Glomerular endothelial cell (primary cell): ENCODE measurements at regions not wholly inside any gene's neighbourhood (a gene's known extent, or its start where the extent isn't known, plus 50 kb on each side); places are given as distances from the start of the nearest gene placed in this dataset.

ENCODE experiments used
- DNase-seq: peaks from one replicate; pipeline ENCODE4 v3.0.0-alpha.2; 2011; ENCODE audit warnings: low read depth, low spot score; ENCODE audit errors: extremely low read depth

DNA sequence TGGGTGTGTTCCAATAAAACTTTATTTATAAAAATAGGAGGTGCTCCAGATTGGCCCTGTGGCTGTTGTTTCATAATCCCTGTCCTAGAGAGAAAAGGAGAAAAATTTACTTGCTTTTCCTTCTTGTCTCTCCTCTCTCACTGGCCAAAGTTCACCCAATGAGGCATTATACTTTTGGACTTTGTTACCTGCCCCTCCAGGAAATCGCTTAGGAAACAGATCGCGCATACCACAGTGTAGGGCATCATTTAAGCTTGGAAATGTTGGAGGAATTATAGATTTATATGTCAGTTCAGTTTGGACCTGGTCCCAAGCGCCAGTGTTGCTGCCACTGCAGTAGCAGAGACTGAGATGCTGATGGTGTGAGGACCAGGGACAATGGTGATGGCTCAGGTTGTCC lies 337.6 kb upstream of the NR3C2 start:
- DNase-seq: no peak

- no peak for DNase-seq
These were observed 336.9 kb upstream of the NR3C2 start for GRCh38 chr4:148778980-148779675.

GRCh38 chr4:148776941-148777340 lies 334.7 kb upstream of the NR3C2 start:
- no peak for DNase-seq

- DNase-seq: no peak
These were observed 331.9 kb upstream of the NR3C2 start for GRCh38 chr4:148774134-148774533.

GRCh38 chr4:148773313-148773712 lies 331.1 kb upstream of the NR3C2 start:
- DNase-seq: no peak

- no peak for DNase-seq
These were observed 328.6 kb upstream of the NR3C2 start for GRCh38 chr4:148770848-148771247.

DNA sequence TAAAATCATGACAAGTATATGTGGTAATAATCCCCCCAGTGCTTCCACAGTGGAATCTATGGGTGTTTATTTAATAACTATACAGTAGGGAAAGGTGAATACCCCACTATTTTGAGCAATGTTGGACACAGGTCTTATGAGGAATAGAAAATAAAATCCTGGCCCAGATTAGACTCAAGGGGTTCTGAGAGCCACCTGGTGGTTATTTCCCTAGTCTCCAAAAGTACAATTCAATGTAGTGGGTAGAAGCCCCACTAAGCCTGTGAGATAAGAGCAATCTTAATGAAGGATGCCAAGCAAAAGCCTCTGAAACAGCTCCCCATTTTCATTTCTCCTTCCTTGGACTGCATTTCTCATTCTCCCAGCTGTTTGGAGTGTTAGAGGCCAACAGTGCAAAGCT lies 328.2 kb upstream of the NR3C2 start:
- DNase-seq: no peak

- DNase-seq: no peak
These were observed 322.5 kb upstream of the NR3C2 start for GRCh38 chr4:148764720-148765119.

DNA sequence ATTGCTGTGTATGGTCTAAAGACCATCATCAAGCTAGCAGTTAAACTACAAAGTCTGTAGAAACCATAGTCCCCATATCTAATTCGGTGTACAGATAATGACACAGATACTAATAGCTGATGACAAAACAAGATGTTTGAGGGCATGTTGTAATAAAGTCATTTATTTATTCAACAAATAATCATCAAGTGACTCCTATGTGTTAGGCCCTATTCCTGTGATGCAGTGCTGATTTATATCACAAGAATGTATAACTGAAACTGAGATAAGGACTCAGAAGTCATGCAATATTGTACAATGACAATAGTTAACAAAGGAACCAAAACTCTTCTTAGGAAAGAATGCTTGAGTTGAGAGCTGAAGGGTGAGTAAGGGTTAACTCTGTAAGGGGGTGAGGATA lies 315.0 kb upstream of the NR3C2 start:
- DNase-seq: no peak

GRCh38 chr4:148749403-148749802 lies 307.2 kb upstream of the NR3C2 start:
- no peak for DNase-seq

DNA sequence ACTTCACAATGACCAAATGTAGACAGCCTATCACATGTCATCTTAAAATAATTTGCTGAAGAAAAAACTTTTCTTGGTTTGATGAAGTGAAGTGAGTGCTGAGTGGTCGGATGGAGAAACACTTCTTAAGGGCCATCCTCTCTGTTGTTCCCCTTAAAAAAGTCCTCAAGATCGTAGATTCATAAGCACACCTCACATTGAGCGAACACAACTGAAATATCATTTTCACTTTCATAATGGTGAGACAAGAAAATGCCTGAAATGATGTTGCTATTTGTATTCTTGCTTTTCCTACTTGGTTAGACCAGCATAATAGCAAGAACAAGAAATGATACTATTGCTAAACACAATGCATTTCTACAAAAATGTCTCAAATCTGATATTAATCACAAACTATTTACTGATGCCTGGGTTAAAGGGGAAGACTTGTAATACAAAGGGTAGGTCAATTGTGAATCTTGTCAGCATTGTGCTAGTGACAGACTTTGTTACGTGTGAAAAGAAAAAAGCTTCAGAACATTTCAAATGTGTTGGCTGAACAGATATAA lies 305.6 kb upstream of the NR3C2 start:
- no peak for DNase-seq

DNA sequence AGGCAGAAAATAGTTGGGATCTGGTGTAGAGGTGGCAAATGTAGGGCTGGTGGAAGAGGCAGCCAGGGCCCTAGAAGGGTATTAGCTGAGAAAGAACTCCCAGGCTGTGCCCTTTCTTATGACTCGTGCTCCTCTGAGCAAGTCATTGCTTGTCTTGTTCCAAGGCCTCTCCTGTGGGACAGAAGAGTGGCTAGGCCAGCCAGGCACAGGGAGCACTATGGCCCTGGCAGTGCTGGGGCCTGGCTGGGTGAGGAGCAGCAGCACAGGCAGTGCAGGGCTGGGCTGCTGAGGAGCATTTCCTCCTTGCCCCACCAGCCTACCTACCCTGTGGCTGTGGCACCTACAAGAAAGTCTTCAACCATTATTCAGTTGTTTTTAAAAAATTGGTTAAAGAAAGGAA lies 298.5 kb upstream of the NR3C2 start:
- no peak for DNase-seq

DNA sequence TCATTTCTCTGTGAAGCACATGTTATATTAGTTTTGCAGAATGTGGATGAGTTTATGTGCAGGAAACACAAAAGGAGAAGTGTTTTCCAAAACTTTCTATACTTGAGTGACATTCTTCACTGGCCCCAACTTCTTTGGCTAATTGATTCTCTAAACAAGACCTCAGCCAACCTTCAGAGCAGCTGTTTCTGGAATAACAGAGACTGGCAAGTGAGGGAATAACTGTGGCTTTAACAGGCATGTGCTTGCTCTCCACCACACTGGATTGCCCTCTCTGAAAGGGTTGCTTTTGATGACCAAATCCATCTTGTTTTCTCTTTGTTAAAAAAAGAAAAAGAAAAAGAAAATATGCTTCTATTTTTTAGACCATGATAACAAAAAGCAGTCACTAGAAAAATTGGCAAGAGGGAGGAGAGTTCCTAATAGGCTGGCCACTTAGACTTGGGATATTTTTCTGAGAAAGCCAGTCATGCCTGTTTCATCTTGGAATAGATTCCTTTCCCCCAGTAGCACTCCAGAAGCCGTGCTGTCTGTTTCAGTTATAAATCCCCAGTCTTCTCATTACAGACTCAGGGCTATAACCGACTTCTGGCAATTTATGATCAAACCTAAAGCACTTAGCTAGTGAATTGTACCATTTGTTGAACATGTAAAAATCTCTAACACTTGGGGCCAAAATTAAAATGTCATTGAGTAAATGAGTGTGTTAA lies 295.0 kb upstream of the NR3C2 start:
- no peak for DNase-seq

GRCh38 chr4:148735432-148736155 lies 293.4 kb upstream of the NR3C2 start:
- no peak for DNase-seq

DNA sequence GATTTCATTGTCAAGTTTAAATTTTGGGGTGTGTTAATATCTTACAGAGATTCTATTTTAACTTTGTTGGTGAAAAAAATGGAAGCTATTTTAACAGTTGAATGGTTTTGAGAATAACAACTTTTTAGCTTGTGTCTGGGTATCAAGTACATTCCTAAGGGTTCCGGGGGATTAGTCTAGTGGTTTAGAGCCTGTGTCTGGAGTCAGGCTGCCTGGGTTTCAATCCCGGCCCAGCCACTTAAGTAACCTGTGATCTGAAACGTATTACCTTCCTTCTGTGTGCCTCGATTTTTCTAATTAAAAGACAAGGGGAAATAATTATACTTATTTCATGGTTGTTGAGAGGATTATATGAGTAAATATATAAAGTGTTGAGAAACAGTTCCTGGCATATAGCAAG lies 288.6 kb upstream of the NR3C2 start:
- DNase-seq: no peak

DNA sequence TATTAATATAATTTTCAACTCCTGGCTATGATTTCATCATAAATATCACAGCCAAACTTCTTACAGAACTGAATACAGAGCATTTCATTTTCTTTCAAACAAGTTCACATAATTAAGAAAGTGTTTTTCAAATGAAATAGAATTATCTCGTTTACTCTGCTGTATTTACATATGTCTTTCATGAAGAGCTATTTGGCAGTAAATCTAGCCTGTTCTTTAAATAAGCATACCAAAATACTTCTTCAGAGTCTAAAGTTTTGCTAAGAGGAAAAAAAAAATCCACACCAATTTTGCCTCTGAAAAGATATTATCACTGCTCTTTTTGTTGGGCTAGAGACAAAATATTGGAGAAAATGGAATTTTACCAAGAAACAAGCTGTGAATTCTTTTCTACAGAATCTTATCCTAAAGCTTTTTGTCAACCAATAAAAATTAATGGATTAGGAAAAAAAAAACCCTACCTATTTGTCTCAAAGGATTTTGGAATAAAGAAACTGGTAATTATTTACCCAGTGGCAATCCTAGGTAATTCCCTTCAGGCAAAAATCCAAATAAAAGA lies 287.9 kb upstream of the NR3C2 start:
- DNase-seq: no peak

- no peak for DNase-seq
These were observed 275.8 kb upstream of the NR3C2 start for GRCh38 chr4:148717988-148718387.

GRCh38 chr4:148716431-148717052 lies 274.3 kb upstream of the NR3C2 start:
- DNase-seq: peak; percentile 7

DNA sequence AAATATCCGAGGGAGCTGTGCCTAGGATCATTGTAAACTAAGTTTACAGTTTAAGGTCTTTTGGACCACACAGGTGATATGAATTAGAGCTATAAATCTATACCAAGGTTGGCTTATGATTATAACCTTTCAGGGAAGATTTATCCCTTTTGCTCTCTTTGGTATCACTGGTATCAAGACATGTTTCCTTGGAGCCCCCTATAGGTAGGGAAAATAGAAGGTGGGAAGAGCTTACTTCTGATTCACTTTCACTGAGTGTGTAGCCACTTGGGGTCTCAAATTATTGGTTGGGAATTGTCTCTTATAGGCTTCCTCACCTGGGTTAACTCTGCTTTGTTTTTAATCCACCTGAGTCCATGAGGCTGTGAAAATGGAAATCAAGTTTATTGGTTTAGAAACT lies 262.1 kb upstream of the NR3C2 start:
- DNase-seq: no peak

GRCh38 chr4:148694702-148695101 lies 252.5 kb upstream of the NR3C2 start:
- no peak for DNase-seq
